Thoracic aorta (tissue), 2 donors: ENCODE measurements at regions not wholly inside any gene's neighbourhood (a gene's known extent, or its start where the extent isn't known, plus 50 kb on each side); places are given as distances from the start of the nearest gene placed in this dataset.

ENCODE experiments used
- ATAC-seq: fragments of 150-250 bp; one replicate; pipeline ENCODE4 v1.8.0; 2017; ENCODE audit warnings: low read depth; ENCODE audit not compliant: insufficient number of reproducible peaks, low FRiP score
- DNase-seq: peaks from one replicate; pipeline ENCODE4 v3.0.0-alpha.2; 2020; ENCODE audit warnings: low spot score
- H3K27ac ChIP-seq, 2 donors: fragments of 200-600 bp; sonication (generic); 1 replicate in 1 of 2; 2 replicates in 1 of 2; pipeline ENCODE4 v1.5.1; 2016; ENCODE audit warnings: mild to moderate bottlenecking in 2 of 2, moderate library complexity in 2 of 2
- H3K27me3 ChIP-seq: fragments of 200-600 bp; sonication (generic); replicated peaks from 2 replicates; pipeline ENCODE4 v1.6.0; 2016; ENCODE audit warnings: mild to moderate bottlenecking; ENCODE audit not compliant: insufficient read depth
- H3K36me3 ChIP-seq: fragments of 200-600 bp; sonication (generic); one replicate; pipeline ENCODE4 v1.5.1; 2016
- H3K4me1 ChIP-seq, 2 donors: fragments of 200-600 bp; sonication (generic); 1 replicate in 1 of 2; 2 replicates in 1 of 2; pipeline versions ENCODE4 v1.5.1 to v1.6.0; 2016; ENCODE audit warnings: low read depth in 2 of 2, mild to moderate bottlenecking in 1 of 2; ENCODE audit not compliant: control insufficient read depth in 1 of 2
- H3K4me3 ChIP-seq: fragments of 200-600 bp; sonication (generic); 2 replicates; pipeline ENCODE4 v1.5.1; 2016; ENCODE audit warnings: mild to moderate bottlenecking
- H3K9me3 ChIP-seq: fragments of 200-600 bp; sonication (generic); 2 replicates; pipeline ENCODE4 v1.5.1; 2016
- CTCF ChIP-seq: fragments of 200-600 bp; sonication (generic); IDR thresholded peaks from one replicate; pipeline ENCODE4 v1.5.1; 2019; ENCODE audit warnings: antibody characterized with exemption

GRCh38 chr1:163013826-163014600 lies 55.1 kb upstream of the RGS4 start:
- ATAC-seq, result no peak
- no peaks in the 10 kb centered on the region for H3K27me3 ChIP-seq
- no peak for TF ChIP-seq CTCF

GRCh38 chr1:163006051-163006834 lies 62.9 kb upstream of the RGS4 start:
- no peak for DNase-seq
- H3K27ac ChIP-seq, result no peak overlapping the region
- ATAC-seq, result no peak
- H3K9me3 ChIP-seq, result no peaks in the 10 kb centered on the region
- H3K4me3 ChIP-seq, result no peak overlapping the region
- no peaks in the 10 kb centered on the region for H3K4me1 ChIP-seq
- H3K27me3 ChIP-seq, result no peaks in the 10 kb centered on the region
- no peaks in the 10 kb centered on the region for H3K36me3 ChIP-seq
- TF ChIP-seq CTCF, result no peak

More at GRCh38 chr1:163013826-163014600, 55.1 kb upstream of the RGS4 start:
- Histone ChIP-seq H3K4me3 (no peak overlapping the region), H3K27ac (no peak overlapping the region), H3K4me1 (no peaks in the 10 kb centered on the region), H3K36me3 (no peaks in the 10 kb centered on the region), H3K9me3 (peaks cover 3% of the 10 kb centered on the region)
- no peak for DNase-seq

GRCh38 chr1:162997499-162998285 lies 71.5 kb upstream of the RGS4 start:
- no peak for TF ChIP-seq CTCF
- H3K27ac ChIP-seq, result no peak overlapping the region
- no peak for DNase-seq
- no peaks in the 10 kb centered on the region for H3K4me1 ChIP-seq
- no peaks in the 10 kb centered on the region for H3K27me3 ChIP-seq
- H3K9me3 ChIP-seq, result no peaks in the 10 kb centered on the region
- H3K4me3 ChIP-seq, result no peak overlapping the region
- H3K36me3 ChIP-seq, result no peaks in the 10 kb centered on the region
- no peak for ATAC-seq

GRCh38 chr1:162996261-162996660 lies 72.9 kb upstream of the RGS4 start:
- no peak for ATAC-seq

More at GRCh38 chr1:162996261-162996660, 72.9 kb upstream of the RGS4 start:
- H3K36me3 ChIP-seq, result no peaks in the 10 kb centered on the region
- H3K27ac ChIP-seq, result no peak overlapping the region
- H3K27me3 ChIP-seq, result no peaks in the 10 kb centered on the region
- DNase-seq, result no peak
- H3K4me1 ChIP-seq, result no peaks in the 10 kb centered on the region
- H3K9me3 ChIP-seq, result no peaks in the 10 kb centered on the region
- H3K4me3 ChIP-seq, result no peak overlapping the region
- TF ChIP-seq CTCF, result no peak
